GM19328 (cell line): ENCODE measurements at regions not wholly inside any gene's neighbourhood (a gene's known extent, or its start where the extent isn't known, plus 50 kb on each side); places are given as distances from the start of the nearest gene placed in this dataset.

Source experiments
- ATAC-seq: cut with Tn5 transposase; IDR thresholded peaks from one replicate; pipeline ENCODE4 v1.9.1; 2021; ENCODE audit warnings: mild to moderate bottlenecking, moderate library complexity; ENCODE audit not compliant: unreplicated experiment

DNA sequence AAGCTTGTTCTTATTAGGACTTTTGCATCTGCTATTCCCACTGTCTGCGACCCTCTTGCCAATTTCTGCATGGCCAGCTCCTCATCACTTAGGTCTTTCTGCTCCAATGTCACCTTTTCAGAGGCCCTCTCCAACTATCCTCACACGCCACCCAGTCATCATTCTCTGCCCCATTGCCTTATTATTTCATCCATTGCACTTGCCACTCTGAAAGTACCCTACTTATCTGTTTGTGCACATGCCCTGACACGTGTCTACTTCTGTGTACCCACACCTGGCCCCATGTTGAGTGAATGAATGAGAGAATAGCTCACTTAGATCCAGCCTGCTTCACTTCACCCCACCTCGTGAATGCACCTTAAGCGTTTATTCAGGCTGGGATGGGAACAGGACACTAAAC, 218.7 kb upstream of the TBX3 start:
- ATAC-seq: no peak

- no peak for ATAC-seq
Observed at GRCh38 chr12:114901316-114901715, 217.3 kb upstream of the TBX3 start.

- no peak for ATAC-seq
Observed at GRCh38 chr12:114898159-114898558, 214.2 kb upstream of the TBX3 start.

- no peak for ATAC-seq
Observed at GRCh38 chr12:114895827-114896226, 211.9 kb upstream of the TBX3 start.

DNA sequence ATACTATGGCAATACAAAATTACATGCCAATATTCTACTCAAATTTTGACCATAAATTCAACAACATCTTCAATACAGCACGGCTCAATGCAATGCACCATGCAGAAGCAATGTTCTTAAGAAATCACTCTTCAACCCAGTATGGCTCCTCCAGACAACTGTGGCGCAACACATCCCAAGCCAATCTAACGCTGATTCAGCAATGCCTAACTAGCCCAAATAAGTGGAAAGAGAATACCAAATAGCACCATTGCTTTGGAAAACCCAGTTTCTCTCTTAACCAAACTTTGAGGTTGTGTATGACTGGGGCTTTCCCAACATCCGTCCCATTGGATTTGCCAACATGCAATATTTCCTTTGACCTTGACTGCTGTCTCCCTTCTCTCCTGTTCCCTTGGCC, 211.1 kb upstream of the TBX3 start:
- ATAC-seq: no peak

DNA sequence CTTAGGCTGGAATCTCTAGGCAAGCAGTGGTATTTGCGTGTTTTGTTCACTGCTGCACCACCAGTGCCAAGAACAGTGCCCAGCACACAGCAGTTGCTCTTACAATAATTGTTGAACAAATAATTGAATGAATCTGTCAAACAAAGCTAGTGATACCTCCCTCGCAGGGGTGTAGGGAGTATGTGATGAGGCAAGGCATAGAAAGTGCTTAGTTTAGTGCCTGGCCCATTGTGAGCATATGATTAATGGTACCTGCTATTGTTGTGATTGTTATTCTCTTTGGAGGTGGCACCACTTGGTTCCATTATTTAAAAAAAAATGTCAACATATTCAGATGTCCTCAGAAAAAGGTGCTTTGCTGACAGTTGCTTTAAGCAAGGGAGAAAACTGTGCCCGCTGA, 210.1 kb upstream of the TBX3 start:
- no peak for ATAC-seq

DNA sequence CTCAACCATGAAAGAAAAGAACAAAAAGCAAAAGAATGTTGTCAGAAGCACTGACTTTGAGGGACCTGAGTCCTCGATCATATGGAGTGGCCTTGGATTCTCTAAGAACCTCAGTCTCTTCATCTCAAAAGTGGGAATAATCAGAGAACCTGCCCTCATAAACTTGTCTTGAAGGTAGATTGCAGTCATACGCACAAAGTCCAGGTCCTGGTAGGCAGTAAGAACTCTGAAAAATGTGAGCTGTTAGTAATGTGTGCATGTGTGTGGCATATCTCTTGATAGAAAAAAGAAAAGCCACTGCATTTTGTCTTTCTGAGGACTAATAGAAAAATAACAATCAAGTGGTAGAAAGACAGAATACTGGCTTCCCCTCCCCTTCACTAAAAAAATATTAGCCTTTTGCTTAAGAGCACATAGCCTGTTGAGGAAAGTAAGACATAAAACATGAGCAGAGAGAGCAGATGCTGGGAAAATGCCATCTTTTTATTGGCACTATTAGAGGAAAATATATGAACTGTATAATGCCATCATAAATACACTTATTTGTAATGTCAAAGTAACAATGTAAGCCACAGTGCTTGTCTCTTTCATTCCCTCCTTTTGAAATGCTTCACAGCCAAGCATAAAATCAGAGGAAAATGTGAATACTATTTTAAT, 205.1 kb upstream of the TBX3 start:
- ATAC-seq: no peak

GRCh38 chr12:114888448-114888847, 204.5 kb upstream of the TBX3 start:
- ATAC-seq: no peak

GRCh38 chr12:114885501-114885900, 201.5 kb upstream of the TBX3 start:
- no peak for ATAC-seq

GRCh38 chr12:114884575-114884974, 200.6 kb upstream of the TBX3 start:
- no peak for ATAC-seq

DNA sequence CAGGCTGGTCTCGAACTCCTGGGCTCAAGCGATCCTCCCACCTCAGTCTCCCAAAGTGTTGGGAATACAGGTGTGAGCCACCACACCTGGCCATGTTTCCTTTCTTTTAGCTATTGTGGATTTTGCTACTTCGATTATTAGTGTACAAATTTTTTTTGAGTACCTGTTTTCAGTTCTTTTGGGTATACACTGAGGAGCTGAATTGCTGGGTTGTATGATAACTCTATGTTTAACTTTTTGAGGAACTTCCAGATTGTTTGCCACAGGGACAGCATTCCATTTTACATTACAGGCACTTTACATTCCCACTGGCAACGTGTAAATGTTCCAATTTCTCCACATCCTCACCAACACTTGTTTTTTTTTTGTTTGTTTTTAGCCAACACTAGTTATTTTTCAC, 198.1 kb upstream of the TBX3 start:
- ATAC-seq: no peak

GRCh38 chr12:114879354-114879753, 195.4 kb upstream of the TBX3 start:
- ATAC-seq: no peak

DNA sequence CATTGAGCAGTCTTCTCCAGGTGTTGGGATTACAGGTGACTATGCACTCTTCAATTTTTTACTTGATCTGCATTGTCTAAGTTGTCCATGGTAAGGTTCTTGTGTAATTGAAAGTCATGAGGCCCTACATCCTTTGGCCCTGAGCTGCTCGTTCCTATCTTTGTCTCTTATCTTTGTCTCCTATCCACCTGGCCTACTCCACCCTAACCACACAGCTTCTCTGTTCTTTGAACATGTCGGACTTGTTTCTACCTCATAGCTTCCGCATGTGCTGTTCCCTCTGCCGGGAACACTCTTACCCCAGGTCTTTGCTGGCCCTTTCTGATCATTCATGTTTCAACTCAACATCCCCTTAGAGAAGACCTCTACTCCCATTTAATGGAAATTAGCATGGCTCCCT, 194.8 kb upstream of the TBX3 start:
- no peak for ATAC-seq

DNA sequence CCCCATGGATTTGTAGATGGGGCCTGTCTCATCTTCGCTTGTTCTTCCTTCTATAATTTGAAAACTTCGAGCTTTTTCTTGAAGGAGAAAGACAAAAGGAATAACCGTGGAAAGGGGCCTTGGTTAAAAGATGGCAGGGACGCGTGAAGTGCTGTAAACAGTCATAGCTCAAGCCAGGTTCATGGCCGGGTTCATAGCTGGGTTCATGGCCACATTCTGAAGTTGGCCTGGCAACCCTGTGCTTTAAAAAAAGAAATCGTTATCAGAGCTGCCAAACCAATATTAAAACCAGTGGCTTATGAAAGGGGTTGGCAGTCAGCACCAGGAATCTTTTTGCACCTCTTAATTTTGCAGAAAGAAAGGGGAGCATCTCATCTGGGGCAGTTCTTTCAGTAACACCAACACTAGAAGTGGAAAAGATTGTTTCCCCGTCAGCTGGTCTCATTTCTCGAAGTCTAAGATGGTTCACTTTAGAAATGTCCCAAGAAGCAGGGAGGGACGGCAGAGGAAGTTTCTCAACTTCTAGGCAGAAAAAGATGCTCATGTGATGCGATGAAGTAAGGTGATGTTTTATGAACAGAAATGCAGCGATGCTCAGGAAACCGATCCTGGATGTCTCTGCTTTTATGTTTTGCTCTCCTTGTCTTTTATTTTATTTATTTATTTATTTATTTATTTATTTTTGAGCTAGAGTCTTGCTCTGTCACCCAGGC, 193.1 kb upstream of the TBX3 start:
- no peak for ATAC-seq

- ATAC-seq: no peak
Observed at GRCh38 chr12:114875313-114875712, 191.3 kb upstream of the TBX3 start.

GRCh38 chr12:114873656-114874055, 189.7 kb upstream of the TBX3 start:
- no peak for ATAC-seq

GRCh38 chr12:114868995-114869834, 185.2 kb upstream of the TBX3 start:
- ATAC-seq: no peak

DNA sequence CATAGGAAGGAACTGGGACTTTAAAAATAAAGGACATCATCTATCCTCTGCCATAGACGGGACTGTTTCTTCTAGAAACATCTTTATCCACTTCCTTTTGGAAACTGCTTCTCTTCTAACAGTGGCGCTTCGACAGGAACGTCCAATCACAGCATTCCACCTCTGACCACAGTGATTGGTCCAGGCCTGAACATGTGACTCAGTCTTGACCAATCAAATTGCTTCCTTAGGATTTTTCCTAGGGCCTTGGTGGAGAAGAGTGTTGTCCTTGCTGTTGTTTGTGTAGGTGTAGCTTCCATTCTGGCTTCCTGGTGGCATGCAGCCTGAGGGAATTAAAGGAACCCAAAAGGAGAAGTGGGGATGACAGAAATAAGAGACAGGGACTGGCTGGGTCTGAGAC, 182.4 kb upstream of the TBX3 start:
- no peak for ATAC-seq

DNA sequence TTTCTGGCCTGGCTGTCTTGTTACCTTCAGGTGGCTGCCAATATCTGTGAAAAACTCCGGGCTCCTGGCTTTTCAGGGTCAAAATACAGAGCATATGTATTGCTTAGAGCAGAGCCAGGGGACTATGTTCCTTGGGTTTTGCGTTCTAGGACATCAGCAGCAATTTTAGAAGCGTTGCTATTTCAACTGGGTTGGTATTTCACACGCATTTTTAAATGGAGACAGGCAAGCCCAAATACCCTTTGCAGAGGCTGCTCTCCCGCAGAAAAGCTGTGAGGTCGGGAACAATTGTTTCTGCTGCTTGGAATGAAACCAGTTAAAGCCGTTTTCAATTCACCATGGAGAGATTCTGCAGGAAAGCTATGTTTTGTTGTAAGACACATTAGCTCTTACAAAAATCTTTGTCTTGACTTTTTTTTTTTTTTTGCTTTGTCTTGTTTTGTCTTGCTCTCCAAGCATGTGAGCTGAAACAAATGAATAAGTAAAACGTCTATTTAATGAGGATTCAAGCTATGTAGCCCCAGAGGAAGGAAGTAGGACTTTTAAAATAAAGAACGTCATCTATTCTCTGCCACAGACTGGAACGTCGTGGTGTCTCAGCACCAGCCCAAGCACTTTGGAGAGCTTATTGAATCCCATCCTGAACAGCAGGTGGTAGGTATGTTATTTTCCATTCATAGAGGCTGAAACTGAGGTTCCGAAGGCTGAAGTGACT, 181.0 kb upstream of the TBX3 start:
- no peak for ATAC-seq

DNA sequence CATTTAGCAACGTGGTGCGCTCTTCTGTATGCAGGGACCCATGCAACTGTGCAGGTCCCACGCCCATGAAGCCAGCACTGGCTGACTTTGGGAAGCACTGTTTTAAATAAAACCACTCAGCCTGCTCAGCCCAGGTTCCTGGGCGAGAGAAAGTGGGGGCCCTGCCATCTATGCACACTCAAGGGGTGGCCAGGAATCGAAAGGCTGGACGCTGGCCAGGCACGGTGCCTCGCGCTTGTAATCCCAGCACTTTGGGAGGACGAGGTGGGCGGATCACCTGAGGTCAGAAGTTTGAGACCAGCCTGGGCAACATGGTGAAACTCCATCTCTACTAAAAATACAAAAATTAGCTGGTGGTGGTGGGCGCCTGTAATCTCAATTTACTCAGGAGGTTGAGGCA, 179.9 kb upstream of the TBX3 start:
- ATAC-seq: no peak

DNA sequence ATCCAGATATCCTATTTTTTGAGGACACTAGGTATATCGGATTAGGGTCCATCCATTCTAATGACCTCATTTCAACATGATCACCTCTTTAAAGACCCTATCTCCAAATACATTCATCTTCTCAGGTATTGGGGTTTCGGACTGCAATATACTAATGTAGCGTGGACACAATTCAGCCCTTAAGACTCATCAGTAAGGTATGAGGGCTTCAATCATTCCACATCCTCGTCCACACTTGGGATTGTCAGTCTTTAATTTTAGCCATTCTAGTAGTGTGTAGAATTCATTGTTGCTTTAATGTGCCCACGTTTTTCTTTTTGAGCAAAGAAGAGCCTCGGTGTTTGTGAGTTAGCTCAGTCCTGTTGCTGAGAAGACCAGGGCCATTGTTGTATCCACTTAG, 177.0 kb upstream of the TBX3 start:
- ATAC-seq: no peak
